Neural cell (in vitro differentiated cells): ENCODE measurements at regions not wholly inside any gene's neighbourhood (a gene's known extent, or its start where the extent isn't known, plus 50 kb on each side); places are given as distances from the start of the nearest gene placed in this dataset.

Experiments used
- H2AFZ ChIP-seq: fragments of 200-600, 300-800 bp; sonication (generic), shearing (Covaris generic); 2 replicates; pipeline ENCODE4 v1.6.0; 2014; ENCODE audit warnings: low read depth, mild to moderate bottlenecking, antibody characterized with exemption, low read length, moderate library complexity
- H3F3A ChIP-seq: fragments of 200-600 bp; shearing (Covaris generic); 2 replicates; pipeline ENCODE4 v1.6.1; 2016; ENCODE audit warnings: mild to moderate bottlenecking, moderate library complexity, mixed read lengths, antibody characterized with exemption, low read length; ENCODE audit not compliant: insufficient read depth, poor library complexity, severe bottlenecking
- H3K27ac ChIP-seq: fragments of 200-600, 300-800 bp; sonication (generic), shearing (Covaris generic); 2 replicates; pipeline ENCODE4 v1.5.1; 2014; ENCODE audit warnings: mild to moderate bottlenecking, low read length, moderate library complexity
- H3K27me3 ChIP-seq: fragments of 300-800, 200-600 bp; sonication (generic), shearing (Covaris generic); 2 replicates; pipeline ENCODE4 v1.6.0; 2014; ENCODE audit warnings: mild to moderate bottlenecking, low read depth, low read length, moderate library complexity; ENCODE audit not compliant: insufficient read depth
- H3K36me3 ChIP-seq: fragments of 300-800, 200-600 bp; sonication (generic), shearing (Covaris generic); 2 replicates; pipeline ENCODE4 v1.5.1; 2014; ENCODE audit warnings: mild to moderate bottlenecking, antibody characterized with exemption, low read length, moderate library complexity; ENCODE audit not compliant: insufficient read depth
- H3K4me2 ChIP-seq: fragments of 300-800, 200-600 bp; sonication (generic), shearing (Covaris generic); 2 replicates; pipeline ENCODE4 v1.6.0; 2014; ENCODE audit warnings: mild to moderate bottlenecking, low read length
- H3K4me3 ChIP-seq: fragments of 300-800, 200-600 bp; sonication (generic), shearing (Covaris generic); 2 replicates; pipeline ENCODE4 v1.5.1; 2014; ENCODE audit warnings: mild to moderate bottlenecking, low read length, moderate library complexity
- H3K79me2 ChIP-seq: fragments of 200-600 bp; shearing (Covaris generic); replicated peaks from 2 replicates; pipeline ENCODE4 v1.6.0; 2014; ENCODE audit warnings: mild to moderate bottlenecking, low read length, moderate library complexity; ENCODE audit not compliant: insufficient read depth
- H3K9ac ChIP-seq: fragments of 300-800, 200-600 bp; sonication (generic), shearing (Covaris generic); 2 replicates; pipeline ENCODE4 v1.6.1; 2016; ENCODE audit warnings: mild to moderate bottlenecking, low read length, mixed read lengths
- H3K9me2 ChIP-seq: fragments of 200-600 bp; shearing (Covaris generic); 2 replicates; pipeline ENCODE4 v1.6.1; 2016; ENCODE audit warnings: mild to moderate bottlenecking, low read length, mixed read lengths; ENCODE audit not compliant: insufficient read depth
- H3K9me3 ChIP-seq: fragments of 200-600, 300-800 bp; sonication (generic), shearing (Covaris generic); 2 replicates; pipeline ENCODE4 v1.6.1; 2016; ENCODE audit warnings: mild to moderate bottlenecking, mixed run types, low read length, moderate library complexity, mixed read lengths
- H4K20me1 ChIP-seq: fragments of 200-600 bp; shearing (Covaris generic); 2 replicates; pipeline ENCODE4 v1.6.1; 2016; ENCODE audit warnings: mild to moderate bottlenecking, mixed run types; ENCODE audit not compliant: insufficient read depth
- CTCF ChIP-seq: fragments of 450-650 bp; IDR thresholded peaks from 2 replicates; pipeline ENCODE4 v1.5.1; 2014; ENCODE audit warnings: antibody characterized with exemption, mild to moderate bottlenecking, moderate library complexity; ENCODE audit not compliant: poor library complexity, severe bottlenecking
- EP300 ChIP-seq: fragments of 450-650 bp; conservative IDR thresholded peaks from 2 replicates; pipeline ENCODE4 v1.6.1; 2014; ENCODE audit warnings: antibody characterized with exemption, mild to moderate bottlenecking, moderate library complexity; ENCODE audit not compliant: poor library complexity, severe bottlenecking
- EZH2 ChIP-seq: fragments of 200-600, 300-800 bp; shearing (Covaris generic), sonication (generic); IDR thresholded peaks from 2 replicates; pipeline ENCODE4 v1.6.1; 2014; ENCODE audit warnings: antibody characterized with exemption, low read length, borderline replicate concordance, mild to moderate bottlenecking; ENCODE audit not compliant: insufficient read depth, poor library complexity, severe bottlenecking
- MXI1 ChIP-seq: fragments of 450-650 bp; conservative IDR thresholded peaks from 2 replicates; pipeline ENCODE4 v1.6.1; 2014; ENCODE audit warnings: antibody characterized with exemption, mild to moderate bottlenecking; ENCODE audit not compliant: poor library complexity, severe bottlenecking
- POLR2AphosphoS5 ChIP-seq: IDR thresholded peaks from 2 replicates; pipeline ENCODE4 v1.6.1; 2012
- RAD21 ChIP-seq: fragments of 450-650 bp; conservative IDR thresholded peaks from 2 replicates; pipeline ENCODE4 v1.6.1; 2014; ENCODE audit warnings: antibody characterized with exemption, mild to moderate bottlenecking, moderate library complexity
- REST ChIP-seq: IDR thresholded peaks from 2 replicates; pipeline ENCODE4 v1.6.1; 2012; ENCODE audit warnings: borderline replicate concordance
- SMC3 ChIP-seq: fragments of 450-650 bp; conservative IDR thresholded peaks from 2 replicates; pipeline ENCODE4 v1.6.1; 2014; ENCODE audit warnings: antibody characterized with exemption, mild to moderate bottlenecking, moderate library complexity; ENCODE audit not compliant: poor library complexity
- TAF1 ChIP-seq: IDR thresholded peaks from 2 replicates; pipeline ENCODE4 v1.6.1; 2012; ENCODE audit warnings: low read depth

GRCh38 chr5:31113666-31114350 is 79.7 kb upstream of the CDH6 start:
- Histone ChIP-seq H3F3A (no peaks in the 10 kb centered on the region), H3K4me2 (no peak overlapping the region), H3K79me2 (no peaks in the 10 kb centered on the region), H3K36me3 (no peaks in the 10 kb centered on the region), H2AFZ (no peak overlapping the region), H4K20me1 (no peaks in the 10 kb centered on the region), H3K27ac (no peak overlapping the region), H3K9me2 (no peaks in the 10 kb centered on the region), H3K9me3 (no peaks in the 10 kb centered on the region), H3K9ac (no peak overlapping the region), H3K4me3 (no peak overlapping the region), H3K27me3 (no peaks in the 10 kb centered on the region)
- no peak for TF ChIP-seq CTCF
- no peak for TF ChIP-seq REST
- TF ChIP-seq EZH2: no peak
- TF ChIP-seq MXI1: no peak
- TF ChIP-seq RAD21: no peak
- TF ChIP-seq EP300: no peak
- no peak for TF ChIP-seq POLR2AphosphoS5
- TF ChIP-seq TAF1: no peak
- no peak for TF ChIP-seq SMC3

- Histone ChIP-seq H2AFZ (no peak overlapping the region), H3K4me2 (no peak overlapping the region), H3K27me3 (no peaks in the 10 kb centered on the region), H3K9me2 (no peaks in the 10 kb centered on the region), H3K9me3 (no peaks in the 10 kb centered on the region), H4K20me1 (no peaks in the 10 kb centered on the region), H3K4me3 (no peak overlapping the region), H3K27ac (no peak overlapping the region), H3K79me2 (no peaks in the 10 kb centered on the region), H3F3A (no peaks in the 10 kb centered on the region), H3K36me3 (no peaks in the 10 kb centered on the region), H3K9ac (no peak overlapping the region)
- TF ChIP-seq POLR2AphosphoS5: no peak
- no peak for TF ChIP-seq RAD21
- no peak for TF ChIP-seq CTCF
- TF ChIP-seq EZH2: no peak
- TF ChIP-seq TAF1: no peak
- no peak for TF ChIP-seq SMC3
- TF ChIP-seq MXI1: no peak
- TF ChIP-seq REST: no peak
- no peak for TF ChIP-seq EP300
These were observed 80.4 kb upstream of the CDH6 start for GRCh38 chr5:31113101-31113500.
